ENCODE measurements at regions not wholly inside any gene's neighbourhood (a gene's known extent, or its start where the extent isn't known, plus 50 kb on each side); places are given as distances from the start of the nearest gene placed in this dataset.

DNA sequence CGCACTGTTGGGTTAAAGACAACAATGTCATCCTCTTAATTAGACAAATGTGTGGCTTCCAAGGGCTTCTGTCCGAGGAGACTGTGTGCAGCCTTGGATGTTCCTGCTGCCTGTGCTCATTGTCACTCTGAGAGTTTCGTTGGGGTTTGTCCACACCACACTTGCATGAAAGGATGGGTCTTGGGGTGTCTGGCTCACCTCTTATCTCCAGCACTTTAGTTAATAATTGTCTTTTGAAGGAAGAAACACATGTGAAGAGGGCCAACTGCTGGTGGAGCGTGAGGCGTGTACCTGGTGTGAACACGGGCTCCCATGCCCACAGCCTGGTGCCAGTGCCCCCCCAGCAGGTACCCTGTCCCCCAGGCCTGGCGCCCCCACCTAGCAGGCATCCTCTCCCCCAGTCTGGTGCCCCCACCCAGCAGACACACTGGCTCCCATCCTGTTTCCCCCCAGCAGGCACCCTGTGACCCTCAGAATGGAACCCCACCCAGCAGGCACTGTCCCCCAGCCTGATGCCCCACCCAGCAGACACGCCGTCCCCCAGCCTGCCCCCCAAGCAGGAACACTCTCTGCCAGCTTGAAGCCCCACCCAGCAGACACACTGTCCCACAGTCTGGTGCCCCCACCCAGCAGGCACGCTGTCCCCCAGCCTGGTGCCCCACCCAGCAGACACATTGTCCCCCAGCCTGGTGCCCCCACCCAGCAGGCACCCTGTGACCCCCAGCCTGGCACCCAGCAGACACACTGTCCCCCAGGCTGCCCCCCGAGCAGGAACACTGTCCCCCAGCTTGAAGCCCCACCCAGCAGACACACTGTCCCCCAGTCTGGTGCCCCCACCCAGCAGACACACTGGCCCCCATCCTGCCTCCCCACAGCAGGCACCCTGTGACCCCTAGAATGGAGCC, 96.3 kb upstream of the TMEM18 start:
- TF ChIP-seq EGR1 (IDR thresholded peaks at IDR 0.05) (no peak), FOXM1 (IDR thresholded peaks at IDR 0.05; ENCODE audit: borderline replicate concordance, low read depth) (no peak), CEBPB (IDR thresholded peaks at IDR 0.05) (no peak), EP300 (IDR thresholded peaks at IDR 0.05; ENCODE audit: borderline replicate concordance) (no peak), CREB1 (IDR thresholded peaks at IDR 0.05; ENCODE audit: low read depth) (no peak), RAD21 (IDR thresholded peaks at IDR 0.05; ENCODE audit: low read depth) (no peak), NFIC (IDR thresholded peaks at IDR 0.05) (no peak), ZBTB7A (IDR thresholded peaks at IDR 0.05; ENCODE audit: low read depth) (no peak), TCF12 (IDR thresholded peaks at IDR 0.05; ENCODE audit: low read depth) (no peak), YY1 (IDR thresholded peaks at IDR 0.05; ENCODE audit: low read depth) (no peak)
- TF ChIP-seq, protein P1, sequence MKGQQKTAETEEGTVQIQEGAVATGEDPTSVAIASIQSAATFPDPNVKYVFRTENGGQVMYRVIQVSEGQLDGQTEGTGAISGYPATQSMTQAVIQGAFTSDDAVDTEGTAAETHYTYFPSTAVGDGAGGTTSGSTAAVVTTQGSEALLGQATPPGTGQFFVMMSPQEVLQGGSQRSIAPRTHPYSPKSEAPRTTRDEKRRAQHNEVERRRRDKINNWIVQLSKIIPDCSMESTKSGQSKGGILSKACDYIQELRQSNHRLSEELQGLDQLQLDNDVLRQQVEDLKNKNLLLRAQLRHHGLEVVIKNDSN (IDR thresholded peaks at IDR 0.05): no peak

DNA sequence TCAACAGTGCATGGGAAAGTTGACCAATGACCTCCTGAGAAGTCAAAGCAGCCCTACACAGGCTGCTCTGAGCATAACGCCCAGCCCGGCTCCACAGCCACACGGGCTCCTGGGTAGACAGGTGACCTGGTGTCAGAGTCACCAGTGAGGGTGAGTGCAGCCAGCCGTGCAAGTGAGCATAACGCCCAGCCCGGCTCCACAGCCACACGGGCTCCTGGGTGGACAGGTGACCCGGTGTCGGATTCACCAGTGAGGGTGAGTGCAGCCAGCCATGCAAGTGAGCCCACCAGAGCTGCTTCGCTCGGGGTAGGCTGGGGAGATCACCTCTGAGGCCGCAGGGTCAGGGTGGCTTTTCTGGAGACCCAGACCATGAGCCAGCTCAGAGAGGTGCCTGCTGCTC, 94.3 kb upstream of the TMEM18 start:
- no peak for TF ChIP-seq RAD21 (IDR thresholded peaks at IDR 0.05; ENCODE audit: low read depth)
- TF ChIP-seq NFIC (IDR thresholded peaks at IDR 0.05): no peak
- no peak for TF ChIP-seq FOXM1 (IDR thresholded peaks at IDR 0.05; ENCODE audit: borderline replicate concordance, low read depth)
- TF ChIP-seq, protein P2, sequence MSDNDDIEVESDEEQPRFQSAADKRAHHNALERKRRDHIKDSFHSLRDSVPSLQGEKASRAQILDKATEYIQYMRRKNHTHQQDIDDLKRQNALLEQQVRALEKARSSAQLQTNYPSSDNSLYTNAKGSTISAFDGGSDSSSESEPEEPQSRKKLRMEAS (IDR thresholded peaks at IDR 0.05): no peak
- TF ChIP-seq CREB1 (IDR thresholded peaks at IDR 0.05; ENCODE audit: low read depth): no peak
- no peak for TF ChIP-seq EP300 (IDR thresholded peaks at IDR 0.05; ENCODE audit: borderline replicate concordance)
- no peak for TF ChIP-seq ZBTB7A (IDR thresholded peaks at IDR 0.05; ENCODE audit: low read depth)
- TF ChIP-seq YY1 (IDR thresholded peaks at IDR 0.05; ENCODE audit: low read depth): no peak
- TF ChIP-seq TCF12 (IDR thresholded peaks at IDR 0.05; ENCODE audit: low read depth): no peak
- TF ChIP-seq, protein P3, sequence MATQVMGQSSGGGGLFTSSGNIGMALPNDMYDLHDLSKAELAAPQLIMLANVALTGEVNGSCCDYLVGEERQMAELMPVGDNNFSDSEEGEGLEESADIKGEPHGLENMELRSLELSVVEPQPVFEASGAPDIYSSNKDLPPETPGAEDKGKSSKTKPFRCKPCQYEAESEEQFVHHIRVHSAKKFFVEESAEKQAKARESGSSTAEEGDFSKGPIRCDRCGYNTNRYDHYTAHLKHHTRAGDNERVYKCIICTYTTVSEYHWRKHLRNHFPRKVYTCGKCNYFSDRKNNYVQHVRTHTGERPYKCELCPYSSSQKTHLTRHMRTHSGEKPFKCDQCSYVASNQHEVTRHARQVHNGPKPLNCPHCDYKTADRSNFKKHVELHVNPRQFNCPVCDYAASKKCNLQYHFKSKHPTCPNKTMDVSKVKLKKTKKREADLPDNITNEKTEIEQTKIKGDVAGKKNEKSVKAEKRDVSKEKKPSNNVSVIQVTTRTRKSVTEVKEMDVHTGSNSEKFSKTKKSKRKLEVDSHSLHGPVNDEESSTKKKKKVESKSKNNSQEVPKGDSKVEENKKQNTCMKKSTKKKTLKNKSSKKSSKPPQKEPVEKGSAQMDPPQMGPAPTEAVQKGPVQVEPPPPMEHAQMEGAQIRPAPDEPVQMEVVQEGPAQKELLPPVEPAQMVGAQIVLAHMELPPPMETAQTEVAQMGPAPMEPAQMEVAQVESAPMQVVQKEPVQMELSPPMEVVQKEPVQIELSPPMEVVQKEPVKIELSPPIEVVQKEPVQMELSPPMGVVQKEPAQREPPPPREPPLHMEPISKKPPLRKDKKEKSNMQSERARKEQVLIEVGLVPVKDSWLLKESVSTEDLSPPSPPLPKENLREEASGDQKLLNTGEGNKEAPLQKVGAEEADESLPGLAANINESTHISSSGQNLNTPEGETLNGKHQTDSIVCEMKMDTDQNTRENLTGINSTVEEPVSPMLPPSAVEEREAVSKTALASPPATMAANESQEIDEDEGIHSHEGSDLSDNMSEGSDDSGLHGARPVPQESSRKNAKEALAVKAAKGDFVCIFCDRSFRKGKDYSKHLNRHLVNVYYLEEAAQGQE (IDR thresholded peaks at IDR 0.05; ENCODE audit: low read depth): no peak
- TF ChIP-seq TAF1 (IDR thresholded peaks at IDR 0.05; ENCODE audit: low read depth): no peak
- TF ChIP-seq CEBPB (IDR thresholded peaks at IDR 0.05): no peak
- TF ChIP-seq, protein P1 (IDR thresholded peaks at IDR 0.05): no peak
- TF ChIP-seq EGR1 (IDR thresholded peaks at IDR 0.05): no peak
- no peak for TF ChIP-seq TEAD4 (IDR thresholded peaks at IDR 0.05)

DNA sequence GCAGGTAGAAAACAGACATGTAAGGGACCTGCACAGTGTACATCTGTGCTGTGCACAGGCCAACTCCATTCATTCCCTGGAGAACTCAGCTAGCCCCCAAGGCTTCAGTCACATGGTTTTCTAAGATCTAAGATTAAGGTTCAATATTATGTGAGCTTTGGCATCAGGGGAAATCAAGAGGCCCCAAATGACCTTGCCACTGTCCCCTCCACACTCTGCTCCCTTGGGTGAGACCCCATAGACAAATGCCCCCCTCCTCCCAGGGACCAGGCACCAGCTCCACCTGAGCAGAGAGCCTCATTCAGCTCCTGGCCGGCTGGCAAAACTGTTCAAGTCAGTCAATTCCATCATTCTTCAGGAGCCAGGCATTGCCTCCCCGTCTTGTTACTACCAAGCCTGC, 93.6 kb upstream of the TMEM18 start:
- no peak for TF ChIP-seq ZBTB7A (IDR thresholded peaks at IDR 0.05; ENCODE audit: low read depth)
- TF ChIP-seq, protein P1 (IDR thresholded peaks at IDR 0.05): no peak
- TF ChIP-seq RAD21 (IDR thresholded peaks at IDR 0.05; ENCODE audit: low read depth): no peak
- no peak for TF ChIP-seq CREB1 (IDR thresholded peaks at IDR 0.05; ENCODE audit: low read depth)
- TF ChIP-seq, protein P2 (IDR thresholded peaks at IDR 0.05): no peak
- no peak for TF ChIP-seq CEBPB (IDR thresholded peaks at IDR 0.05)
- TF ChIP-seq, protein P3 (IDR thresholded peaks at IDR 0.05; ENCODE audit: low read depth): no peak
- TF ChIP-seq FOXM1 (IDR thresholded peaks at IDR 0.05; ENCODE audit: borderline replicate concordance, low read depth): no peak
- no peak for TF ChIP-seq TAF1 (IDR thresholded peaks at IDR 0.05; ENCODE audit: low read depth)
- no peak for TF ChIP-seq YY1 (IDR thresholded peaks at IDR 0.05; ENCODE audit: low read depth)
- TF ChIP-seq TCF12 (IDR thresholded peaks at IDR 0.05; ENCODE audit: low read depth): no peak
- TF ChIP-seq EGR1 (IDR thresholded peaks at IDR 0.05): no peak
- TF ChIP-seq NFIC (IDR thresholded peaks at IDR 0.05): no peak

DNA sequence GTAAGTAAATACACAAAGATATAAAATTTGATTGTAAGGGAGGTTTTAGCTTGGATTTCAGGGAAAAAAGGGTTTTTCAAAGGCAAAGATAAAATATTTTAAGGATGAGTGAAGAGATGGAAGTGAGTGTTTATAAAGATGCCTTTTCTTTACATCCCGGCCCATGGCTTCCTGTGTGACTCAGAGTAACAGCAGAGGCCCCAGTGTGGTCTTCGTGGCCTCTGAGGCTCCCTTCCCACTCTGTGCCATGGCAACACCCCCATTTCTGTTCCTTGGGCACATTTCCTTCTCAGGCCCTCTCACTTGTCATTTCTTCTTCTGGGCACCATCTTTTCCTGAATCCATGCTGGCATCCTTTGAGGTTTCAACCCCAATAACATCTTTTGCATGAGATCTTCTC, 92.6 kb upstream of the TMEM18 start:
- TF ChIP-seq TCF12 (IDR thresholded peaks at IDR 0.05; ENCODE audit: low read depth) (no peak), YY1 (IDR thresholded peaks at IDR 0.05; ENCODE audit: low read depth) (no peak)

DNA sequence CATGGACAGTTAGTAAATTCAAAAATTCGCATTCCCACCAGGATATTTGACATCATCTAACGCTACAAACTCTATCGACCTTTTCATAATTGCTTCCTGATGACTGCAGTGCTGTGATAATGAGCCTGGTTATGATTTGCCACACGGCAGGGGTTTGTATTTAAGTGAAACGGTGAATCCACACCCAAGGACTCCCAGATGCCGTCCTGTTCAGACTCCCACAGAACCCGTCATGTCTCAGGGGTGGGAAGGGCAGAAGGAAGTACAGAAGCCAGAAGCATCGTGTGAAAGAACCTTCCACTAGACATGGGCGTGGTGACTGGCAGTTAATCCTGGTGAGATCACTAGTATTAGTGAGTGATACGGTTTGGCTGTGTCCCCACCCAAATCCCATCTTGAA, 91.2 kb upstream of the TMEM18 start:
- TF ChIP-seq NFIC (IDR thresholded peaks at IDR 0.05) (no peak), EP300 (IDR thresholded peaks at IDR 0.05; ENCODE audit: borderline replicate concordance) (no peak), TEAD4 (IDR thresholded peaks at IDR 0.05) (no peak), CEBPB (IDR thresholded peaks at IDR 0.05) (no peak), TAF1 (IDR thresholded peaks at IDR 0.05; ENCODE audit: low read depth) (no peak), TCF12 (IDR thresholded peaks at IDR 0.05; ENCODE audit: low read depth) (no peak), ZBTB7A (IDR thresholded peaks at IDR 0.05; ENCODE audit: low read depth) (no peak)
- TF ChIP-seq, protein P1 (IDR thresholded peaks at IDR 0.05): no peak
